Keratinocyte (primary cell): ENCODE measurements at regions not wholly inside any gene's neighbourhood (a gene's known extent, or its start where the extent isn't known, plus 50 kb on each side); places are given as distances from the start of the nearest gene placed in this dataset.

Source experiments
- DNase-seq: peaks from one replicate; pipeline ENCODE4 v3.0.0-alpha.2; 2011; ENCODE audit warnings: low read depth, missing footprints, low spot score
- FAIRE-seq: peaks from 2 replicates; lab custom pipeline; 2011; peaks lifted over from hg19 to GRCh38; lab: Jason Lieb, UNC
- H2AFZ ChIP-seq: 2 replicates; pipeline ENCODE4 v1.6.0; 2012; ENCODE audit warnings: low read length, control low read depth, inconsistent platforms; ENCODE audit not compliant: control insufficient read depth
- H3K27ac ChIP-seq: 2 replicates; pipeline ENCODE4 v1.5.1; 2011; ENCODE audit warnings: low read length; ENCODE audit not compliant: control insufficient read depth, insufficient read depth
- H3K27me3 ChIP-seq: 3 replicates; pipeline ENCODE4 v1.6.0; 2011; ENCODE audit warnings: low read length; ENCODE audit not compliant: control insufficient read depth, insufficient read depth; ENCODE audit errors: extremely low read depth
- H3K36me3 ChIP-seq, 2 experiments: 2 replicates in 1 of 2; 3 replicates in 1 of 2; pipeline ENCODE4 v1.5.1; 2011; ENCODE audit warnings: low read length in 2 of 2, mild to moderate bottlenecking in 1 of 2; ENCODE audit not compliant: control insufficient read depth in 2 of 2, insufficient read depth in 2 of 2; ENCODE audit errors: extremely low read depth in 1 of 2
- H3K4me1 ChIP-seq: 3 replicates; pipeline ENCODE4 v1.5.1; 2011; ENCODE audit warnings: low read length; ENCODE audit not compliant: control insufficient read depth, insufficient read depth; ENCODE audit errors: extremely low read depth
- H3K4me2 ChIP-seq: 3 replicates; pipeline ENCODE4 v1.6.0; 2011; ENCODE audit warnings: low read depth, low read length; ENCODE audit not compliant: control insufficient read depth, insufficient read depth; ENCODE audit errors: extremely low read depth
- H3K4me3 ChIP-seq, 3 experiments: fragments of 200-600 bp in 1 of 3; sonication (generic) in 1 of 3; 2 replicates in 2 of 3; 3 replicates in 1 of 3; pipeline ENCODE4 v1.5.1; 2011 to 2016; ENCODE audit warnings: low read length in 3 of 3, mild to moderate bottlenecking in 3 of 3, control low read depth in 2 of 3, inconsistent platforms in 1 of 3, low read depth in 1 of 3, mixed read lengths in 1 of 3, mixed run types in 1 of 3, moderate library complexity in 1 of 3; ENCODE audit not compliant: control insufficient read depth in 2 of 3, insufficient read depth in 2 of 3; ENCODE audit errors: extremely low read depth in 1 of 3
- H3K79me2 ChIP-seq: 2 replicates; pipeline ENCODE4 v1.6.0; 2012; ENCODE audit warnings: low read length; ENCODE audit not compliant: control insufficient read depth, insufficient read depth
- H3K9ac ChIP-seq: 3 replicates; pipeline ENCODE4 v1.6.0; 2011; ENCODE audit warnings: low read length; ENCODE audit not compliant: control insufficient read depth, insufficient read depth; ENCODE audit errors: extremely low read depth
- H3K9me1 ChIP-seq: 3 replicates; pipeline ENCODE4 v1.6.0; 2011; ENCODE audit warnings: low read length; ENCODE audit not compliant: control insufficient read depth, insufficient read depth; ENCODE audit errors: extremely low read depth
- H3K9me3 ChIP-seq: 2 replicates; pipeline ENCODE4 v1.5.1; 2012; ENCODE audit warnings: low read depth, low read length; ENCODE audit not compliant: control insufficient read depth
- H4K20me1 ChIP-seq: 3 replicates; pipeline ENCODE4 v1.6.0; 2011; ENCODE audit warnings: low read length; ENCODE audit not compliant: control insufficient read depth, insufficient read depth; ENCODE audit errors: extremely low read depth
- EZH2 ChIP-seq: IDR thresholded peaks from one replicate; pipeline ENCODE4 v1.6.1; 2012; ENCODE audit warnings: inconsistent platforms, mild to moderate bottlenecking, low read length, moderate library complexity
- dilution Hi-C: fragments of 300-500 bp; cut with MboI; formaldehyde crosslinking; loops from one replicate; pipeline ENCODE4 v1.7.0; 2020; ENCODE audit warnings: low sequenced_read_pairs; ENCODE audit not compliant: extremely low pct_ligation_motif_present
- TF ChIP-seq, protein P1 (sequence below), 3 experiments: IDR thresholded peaks in 1 of 3; conservative IDR thresholded peaks in 1 of 3; optimal IDR thresholded peaks in 1 of 3; 2 replicates in 2 of 3; 3 replicates in 1 of 3; pipeline versions ENCODE3 to v1.5.1; 2011; ENCODE audit warnings: low read length in 3 of 3, mild to moderate bottlenecking in 3 of 3, moderate library complexity in 2 of 3, control low read depth in 1 of 3, inconsistent platforms in 1 of 3; ENCODE audit not compliant: insufficient read depth in 2 of 3; ENCODE audit errors: extremely low read depth in 1 of 3

DNA sequence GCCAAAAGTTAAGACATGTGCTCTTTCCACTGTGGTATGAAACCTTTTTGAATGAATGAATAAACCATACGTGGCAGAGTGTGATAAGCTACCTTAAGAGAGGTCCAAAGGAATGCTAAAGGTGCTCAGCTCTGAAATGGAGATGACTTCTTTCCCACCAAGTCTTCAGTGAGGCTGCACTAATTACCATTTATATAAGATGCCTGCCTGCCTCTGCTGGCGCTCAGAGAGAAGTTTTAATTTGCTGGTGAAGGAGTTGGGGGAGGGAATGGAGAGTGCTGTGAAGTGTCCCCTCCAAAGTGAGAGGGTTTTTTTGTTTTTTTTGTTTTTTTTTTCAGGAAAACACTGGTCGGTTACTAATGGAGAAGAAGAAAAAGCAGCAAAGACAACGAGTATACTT lies 559.0 kb downstream of the OMA1 start:
- Histone ChIP-seq H3K9me3 (no peaks in the 10 kb centered on the region), H3K27me3 (no peaks in the 10 kb centered on the region), H3K4me2 (no peak overlapping the region), H3K79me2 (no peaks in the 10 kb centered on the region), H3K9ac (no peak overlapping the region), H3K4me1 (no peaks in the 10 kb centered on the region), H2AFZ (no peak overlapping the region), H3K36me3 (no peaks in the 10 kb centered on the region), H4K20me1 (no peaks in the 10 kb centered on the region), H3K27ac (no peak overlapping the region), H3K9me1 (no peaks in the 10 kb centered on the region), H3K4me3 (no peak overlapping the region)
- DNase-seq (no peak), FAIRE-seq (no peak)
- dilution Hi-C loops = no loop called here
- TF ChIP-seq, protein P1, sequence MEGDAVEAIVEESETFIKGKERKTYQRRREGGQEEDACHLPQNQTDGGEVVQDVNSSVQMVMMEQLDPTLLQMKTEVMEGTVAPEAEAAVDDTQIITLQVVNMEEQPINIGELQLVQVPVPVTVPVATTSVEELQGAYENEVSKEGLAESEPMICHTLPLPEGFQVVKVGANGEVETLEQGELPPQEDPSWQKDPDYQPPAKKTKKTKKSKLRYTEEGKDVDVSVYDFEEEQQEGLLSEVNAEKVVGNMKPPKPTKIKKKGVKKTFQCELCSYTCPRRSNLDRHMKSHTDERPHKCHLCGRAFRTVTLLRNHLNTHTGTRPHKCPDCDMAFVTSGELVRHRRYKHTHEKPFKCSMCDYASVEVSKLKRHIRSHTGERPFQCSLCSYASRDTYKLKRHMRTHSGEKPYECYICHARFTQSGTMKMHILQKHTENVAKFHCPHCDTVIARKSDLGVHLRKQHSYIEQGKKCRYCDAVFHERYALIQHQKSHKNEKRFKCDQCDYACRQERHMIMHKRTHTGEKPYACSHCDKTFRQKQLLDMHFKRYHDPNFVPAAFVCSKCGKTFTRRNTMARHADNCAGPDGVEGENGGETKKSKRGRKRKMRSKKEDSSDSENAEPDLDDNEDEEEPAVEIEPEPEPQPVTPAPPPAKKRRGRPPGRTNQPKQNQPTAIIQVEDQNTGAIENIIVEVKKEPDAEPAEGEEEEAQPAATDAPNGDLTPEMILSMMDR (optimal IDR thresholded peaks at IDR 0.05 in 1 of 3, IDR thresholded peaks at IDR 0.05 in 1 of 3, conservative IDR thresholded peaks at IDR 0.05 in 1 of 3; ENCODE audit: extremely low read depth in 1 of 3, insufficient read depth in 2 of 3, low read length in 3 of 3) = no peak
- no peak for TF ChIP-seq EZH2

DNA sequence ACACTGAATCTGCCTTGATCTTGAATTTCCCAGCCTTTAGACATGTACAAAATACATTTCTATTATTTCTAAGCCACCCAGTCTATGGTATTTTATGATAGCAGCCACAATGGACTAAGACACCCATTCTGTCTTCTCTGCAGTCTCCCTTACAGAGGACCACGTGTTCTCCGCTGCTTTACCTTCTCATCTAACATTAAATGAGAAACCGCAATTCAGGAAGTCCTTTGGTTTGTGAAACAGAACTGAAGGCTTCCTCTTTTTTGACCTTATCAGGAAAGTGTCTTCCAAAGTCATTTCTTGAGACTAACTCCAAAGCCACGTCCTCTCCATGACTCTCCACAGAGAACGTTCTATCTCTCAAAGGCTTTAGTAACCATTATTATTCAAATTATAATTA lies 560.1 kb downstream of the OMA1 start:
- H3K79me2 ChIP-seq = no peaks in the 10 kb centered on the region

More for the DNA sequence above, 560.1 kb downstream of the OMA1 start:
- H3K27ac ChIP-seq = no peak overlapping the region
- H2AFZ ChIP-seq = no peak overlapping the region
- H3K9me3 ChIP-seq = no peaks in the 10 kb centered on the region
- H3K4me2 ChIP-seq = no peak overlapping the region
- H3K9ac ChIP-seq = no peak overlapping the region
- H3K9me1 ChIP-seq = no peaks in the 10 kb centered on the region
- H3K4me3 ChIP-seq = no peak overlapping the region
- DNase-seq = no peak
- no peaks in the 10 kb centered on the region for H3K36me3 ChIP-seq
- H3K4me1 ChIP-seq = no peaks in the 10 kb centered on the region
- TF ChIP-seq EZH2 = no peak
- TF ChIP-seq, protein P1 (optimal IDR thresholded peaks at IDR 0.05 in 1 of 3, IDR thresholded peaks at IDR 0.05 in 1 of 3, conservative IDR thresholded peaks at IDR 0.05 in 1 of 3; ENCODE audit: extremely low read depth in 1 of 3, insufficient read depth in 2 of 3, low read length in 3 of 3) = no peak
- dilution Hi-C loops = no loop called here
- no peak for FAIRE-seq
- H4K20me1 ChIP-seq = no peaks in the 10 kb centered on the region
- no peaks in the 10 kb centered on the region for H3K27me3 ChIP-seq
